HEK293T (cell line): ENCODE measurements at regions not wholly inside any gene's neighbourhood (a gene's known extent, or its start where the extent isn't known, plus 50 kb on each side); places are given as distances from the start of the nearest gene placed in this dataset.

Experiments
- ELF4 ChIP-seq: fragments of 450-650 bp; IDR thresholded peaks from 2 replicates; pipeline ENCODE4 v1.6.1; 2017; ENCODE audit warnings: antibody characterized with exemption
- FOXM1 ChIP-seq: fragments of 450-650 bp; IDR thresholded peaks from 2 replicates; pipeline ENCODE4 v1.6.1; 2017; ENCODE audit warnings: mild to moderate bottlenecking, borderline replicate concordance
- LEF1 ChIP-seq: fragments of 450-650 bp; IDR thresholded peaks from 2 replicates; pipeline ENCODE4 v1.6.1; 2017; ENCODE audit warnings: mild to moderate bottlenecking, borderline replicate concordance
- SP1 ChIP-seq: fragments of 450-650 bp; IDR thresholded peaks from 2 replicates; pipeline ENCODE4 v1.6.1; 2017
- ZNF384 ChIP-seq: fragments of 450-650 bp; IDR thresholded peaks from 2 replicates; pipeline ENCODE4 v1.6.1; 2016

- no peak for TF ChIP-seq ELF4
- no peak for TF ChIP-seq FOXM1
- no peak for TF ChIP-seq LEF1
- TF ChIP-seq SP1 = no peak
- TF ChIP-seq ZNF384 = no peak
These were observed 56.4 kb upstream of the RERGL start for GRCh38 chr12:18146363-18146762.
